GM18499 (cell line): ENCODE measurements at regions not wholly inside any gene's neighbourhood (a gene's known extent, or its start where the extent isn't known, plus 50 kb on each side); places are given as distances from the start of the nearest gene placed in this dataset.

Source experiments
- ATAC-seq: cut with Tn5 transposase; IDR thresholded peaks from one replicate; pipeline ENCODE4 v1.9.1; 2021; ENCODE audit warnings: moderate number of reproducible peaks; ENCODE audit not compliant: insufficient read depth, unreplicated experiment

GRCh38 chr9:113695901-113696300 is 180.2 kb upstream of the ZNF618 start:
- ATAC-seq = no peak

DNA sequence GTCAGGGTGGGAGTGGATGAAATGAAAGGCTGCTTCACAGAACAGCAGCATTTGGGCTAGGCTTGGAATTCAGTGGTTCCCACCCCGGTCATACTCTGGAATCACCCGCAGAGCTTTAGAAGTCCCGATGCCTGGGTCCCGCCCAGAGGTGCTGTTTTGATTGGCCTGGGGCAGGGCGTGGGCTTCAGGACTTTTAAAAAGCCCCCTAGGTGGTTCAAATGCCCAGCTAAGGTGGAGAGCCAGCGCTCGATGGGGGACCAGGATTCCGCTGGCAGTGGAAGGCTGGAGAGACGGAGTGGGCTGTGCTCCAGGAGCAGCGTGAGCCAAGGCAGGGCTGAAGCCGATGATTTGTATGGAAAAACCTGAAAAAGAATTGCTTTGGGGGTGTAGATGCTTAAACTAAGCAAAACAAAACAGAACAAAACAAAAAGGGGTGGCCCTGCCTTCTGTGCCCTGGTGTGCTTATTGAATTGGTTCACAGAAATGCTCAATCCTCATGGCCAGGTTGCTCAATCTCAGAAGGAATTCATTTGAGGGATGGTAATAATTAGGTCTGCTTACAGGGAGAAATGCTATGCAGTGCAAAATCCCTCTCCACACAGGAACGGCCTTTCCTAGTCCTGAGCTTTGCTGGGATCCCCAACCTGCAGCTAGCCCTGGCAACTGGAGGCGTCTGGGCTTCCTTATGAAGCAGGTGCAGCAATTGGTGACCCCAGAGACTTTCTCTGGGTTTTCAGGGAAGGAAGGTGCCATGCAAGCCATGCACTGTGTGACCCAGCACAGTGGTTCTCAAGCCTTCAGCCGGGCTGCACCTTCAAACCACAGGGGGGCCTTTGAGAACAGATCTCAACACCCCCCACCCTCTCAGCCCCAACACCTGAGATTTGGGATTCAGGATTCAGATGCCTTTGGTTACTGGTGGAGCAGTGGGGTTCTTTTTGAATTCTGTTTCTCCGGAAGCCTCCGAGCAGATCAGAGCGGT is 174.0 kb upstream of the ZNF618 start:
- no peak for ATAC-seq

DNA sequence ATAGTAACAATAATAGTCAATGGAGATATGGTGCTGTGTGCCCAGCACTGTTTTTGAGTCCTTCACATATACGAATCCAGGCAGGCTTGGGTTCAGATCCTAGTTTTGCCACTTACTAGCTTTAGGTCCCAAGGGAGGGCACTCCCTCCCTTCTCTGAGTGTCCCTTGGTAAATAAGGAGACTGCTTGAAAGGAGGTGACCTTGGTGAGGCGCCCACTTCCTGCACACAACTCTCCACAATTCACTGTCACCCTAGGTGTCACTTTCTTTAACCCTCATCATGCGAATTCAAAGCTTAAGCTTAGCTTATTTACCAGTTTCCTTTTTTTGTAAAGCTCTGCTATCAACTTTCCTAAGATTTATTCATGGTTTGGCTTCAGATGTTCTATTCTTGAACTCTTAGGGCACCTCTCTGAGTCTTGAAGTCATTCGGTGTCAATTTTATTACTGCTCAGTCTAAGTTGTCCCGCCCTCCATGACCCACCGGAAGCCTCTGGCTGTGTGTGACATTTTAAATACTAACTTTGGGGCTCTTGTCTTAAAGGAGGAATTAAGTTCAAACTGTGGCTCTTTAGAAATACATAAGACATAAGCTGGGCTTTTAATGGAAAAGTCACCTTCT is 170.7 kb upstream of the ZNF618 start:
- ATAC-seq = no peak

DNA sequence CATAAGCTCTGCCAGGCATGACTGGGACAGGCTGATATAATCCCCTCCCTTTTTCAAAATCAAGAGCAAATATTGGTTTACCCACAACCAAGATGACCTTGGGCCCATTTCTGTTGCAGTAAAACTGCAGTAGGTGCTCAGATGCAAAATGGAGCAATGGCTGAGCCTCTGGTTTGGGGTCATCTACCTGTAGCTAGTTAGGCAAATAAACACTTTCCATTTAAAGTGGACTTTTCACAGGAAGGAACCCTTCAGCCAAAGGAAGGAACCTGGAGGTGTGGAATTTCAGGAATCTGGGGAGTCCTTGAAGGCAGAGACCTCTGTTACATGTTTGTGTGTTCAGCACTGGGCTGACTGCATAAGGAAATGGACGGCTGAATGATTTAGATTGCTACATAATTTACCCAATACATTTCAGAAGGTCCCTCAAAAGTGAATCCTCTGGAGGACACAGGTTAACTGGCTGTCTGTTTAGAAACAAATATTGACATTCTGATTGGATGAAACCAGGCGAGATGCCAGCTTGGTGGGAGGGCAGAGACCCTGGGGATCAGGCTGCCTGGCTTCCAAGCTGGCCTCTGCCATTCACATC is 170.1 kb upstream of the ZNF618 start:
- ATAC-seq = no peak

GRCh38 chr9:113707953-113708695 is 168.0 kb upstream of the ZNF618 start:
- no peak for ATAC-seq

DNA sequence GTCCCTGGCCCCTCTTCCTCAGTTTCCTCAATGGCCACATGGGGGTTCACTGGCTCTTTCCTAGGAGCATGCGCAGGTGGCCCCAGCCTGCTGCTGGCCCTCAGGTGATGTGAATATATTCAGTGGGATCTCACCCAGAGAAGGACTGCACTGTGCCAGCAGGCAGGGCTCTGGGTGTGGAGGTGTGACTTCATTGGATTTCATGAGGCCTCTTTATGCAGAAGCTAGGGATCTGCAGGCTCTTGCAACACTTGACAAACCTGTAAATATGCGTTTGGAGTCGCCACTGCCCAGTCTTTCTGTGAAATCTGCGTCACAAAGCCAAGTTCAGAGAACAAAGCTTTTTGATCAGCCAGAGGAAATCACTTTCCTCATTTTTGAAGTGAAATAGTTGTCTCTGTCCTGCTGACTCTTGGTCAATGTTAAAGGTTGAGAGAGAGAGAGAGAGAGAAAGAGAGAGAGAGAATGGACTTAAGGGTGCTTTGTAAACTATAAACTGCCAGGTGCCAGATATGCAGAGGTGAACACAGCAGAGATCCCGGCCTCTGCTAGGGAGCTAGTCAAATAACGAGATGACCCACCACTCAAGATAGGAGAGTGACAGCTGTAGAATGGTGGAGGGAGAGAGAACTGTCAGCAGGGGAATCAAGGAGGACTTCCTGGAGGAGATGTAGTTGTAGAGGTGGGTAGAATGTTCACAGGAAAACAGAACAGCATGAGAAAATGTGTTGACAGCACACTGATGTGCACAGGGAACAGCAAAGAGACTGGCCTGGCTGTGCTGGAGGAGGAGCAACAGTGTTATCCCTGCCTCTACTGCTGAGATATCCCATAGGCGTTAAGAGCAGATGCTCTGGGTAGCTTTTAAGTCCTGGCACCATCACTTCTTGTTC is 167.0 kb upstream of the ZNF618 start:
- ATAC-seq = no peak

- no peak for ATAC-seq
Measured at GRCh38 chr9:113709721-113710120, 166.4 kb upstream of the ZNF618 start.

DNA sequence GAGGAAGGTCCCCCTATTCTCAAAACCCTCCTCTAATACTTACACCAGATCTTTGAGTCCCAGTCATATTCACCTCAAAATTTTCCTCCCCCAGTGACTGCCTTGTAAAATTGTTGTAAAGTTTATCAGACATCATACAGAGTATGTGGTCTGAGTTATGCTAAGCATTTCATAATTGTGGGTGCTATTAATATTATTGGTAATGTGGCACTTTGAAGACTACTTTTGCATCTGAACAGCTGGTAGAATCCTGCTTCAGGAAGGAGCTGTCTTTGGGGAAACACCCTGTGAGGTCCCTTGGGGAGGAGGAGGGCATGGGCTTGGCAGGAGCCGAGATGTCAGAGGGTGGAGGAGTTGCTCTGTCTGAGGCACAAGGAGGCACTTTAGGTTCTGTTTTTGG is 164.9 kb upstream of the ZNF618 start:
- ATAC-seq = no peak

DNA sequence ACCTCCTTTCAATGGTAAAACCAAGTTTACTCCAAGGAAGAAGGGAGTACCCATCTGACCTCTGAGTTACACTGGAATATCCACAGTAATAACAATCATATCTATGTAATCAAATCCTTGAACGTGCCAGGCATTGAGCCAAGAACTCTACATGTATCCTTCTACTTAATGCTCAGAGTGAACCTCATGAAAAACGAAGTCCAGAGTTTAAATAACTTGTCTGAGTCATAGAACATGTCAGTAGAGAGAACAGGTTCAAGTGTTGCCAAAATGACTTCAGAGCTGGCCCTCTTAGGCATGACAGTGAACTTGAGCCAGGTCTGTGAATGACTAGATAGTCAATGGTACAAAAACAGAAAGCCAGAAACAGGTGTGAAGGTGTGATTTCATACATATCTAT is 164.1 kb upstream of the ZNF618 start:
- no peak for ATAC-seq

GRCh38 chr9:113715086-113715485 is 161.0 kb upstream of the ZNF618 start:
- ATAC-seq = no peak

DNA sequence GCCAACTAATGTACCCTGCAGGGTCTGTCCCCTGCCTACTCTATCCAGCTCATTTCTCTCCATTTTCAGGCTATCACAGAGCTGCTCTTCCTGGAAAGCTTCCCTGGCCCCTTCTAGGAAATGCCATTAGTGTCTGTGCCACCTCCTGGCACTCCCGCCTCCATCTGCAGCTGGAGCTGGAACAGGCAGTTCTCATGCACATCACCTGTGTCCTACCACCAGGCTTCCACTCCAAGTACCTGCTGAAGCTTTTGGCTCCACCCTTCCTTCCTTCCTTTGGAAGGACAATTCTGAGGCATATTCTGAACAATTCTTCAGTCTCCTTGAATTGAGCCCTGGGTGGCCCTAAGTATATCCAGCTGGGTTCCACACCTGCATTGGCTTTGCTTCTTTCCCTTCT is 156.2 kb upstream of the ZNF618 start:
- no peak for ATAC-seq

DNA sequence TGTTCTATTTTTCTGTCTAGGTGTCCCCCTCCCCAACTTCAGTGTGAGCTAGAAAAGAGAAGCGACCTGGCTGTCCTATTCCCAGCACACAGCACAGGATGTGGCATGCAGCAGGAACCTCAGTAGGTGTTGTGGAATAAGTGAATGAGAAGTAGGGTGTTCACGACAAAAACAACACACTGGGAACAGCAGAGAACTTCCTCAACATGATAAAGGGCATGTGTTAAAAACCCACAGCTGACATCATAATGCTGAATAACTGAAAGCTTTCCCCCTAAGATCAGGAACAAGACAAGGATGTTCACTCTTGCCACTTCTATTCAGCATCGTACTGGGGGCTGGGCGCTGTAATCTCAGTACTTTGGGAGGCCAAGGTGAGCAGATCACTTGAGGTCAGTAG is 155.6 kb upstream of the ZNF618 start:
- ATAC-seq = no peak

- ATAC-seq = no peak
Measured at GRCh38 chr9:113721856-113722255, 154.3 kb upstream of the ZNF618 start.

DNA sequence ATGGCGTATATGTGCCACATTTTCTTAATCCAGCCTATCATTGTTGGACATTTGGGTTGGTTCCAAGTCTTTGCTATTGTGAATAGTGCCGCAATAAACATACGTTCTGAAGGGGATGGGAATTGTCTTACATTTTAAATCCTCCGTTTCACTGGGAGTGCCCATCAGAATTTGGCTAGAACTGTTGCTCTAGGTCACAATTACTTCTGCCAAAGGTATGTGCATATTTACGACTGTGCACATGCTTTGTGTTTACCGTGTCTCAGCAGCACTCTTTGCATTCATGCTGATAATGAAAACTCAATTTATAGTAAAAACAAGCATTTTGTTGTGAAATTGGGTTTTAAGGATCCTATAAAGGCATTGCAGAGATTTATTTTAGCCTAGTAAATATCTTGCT is 151.9 kb upstream of the ZNF618 start:
- no peak for ATAC-seq

GRCh38 chr9:113728989-113729388 is 147.1 kb upstream of the ZNF618 start:
- ATAC-seq = no peak

DNA sequence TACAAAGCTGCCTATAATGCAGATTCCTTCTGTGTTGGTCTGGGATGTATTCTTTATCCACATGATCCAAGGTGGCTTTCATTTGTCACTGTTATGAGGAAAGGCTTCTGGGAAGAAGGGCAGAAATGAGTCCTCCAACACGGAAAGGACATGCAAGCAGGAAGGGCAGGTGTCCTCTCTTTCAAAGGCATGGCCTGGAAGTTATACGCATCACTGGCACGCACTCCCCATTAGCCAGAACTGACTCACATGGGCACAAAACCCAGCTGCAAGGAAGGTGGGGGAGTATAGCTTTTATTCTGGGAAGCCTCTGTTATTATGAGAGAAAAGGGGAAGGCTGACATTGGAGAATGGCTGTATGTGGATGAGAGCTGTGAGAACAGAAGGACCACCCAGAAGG is 141.3 kb upstream of the ZNF618 start:
- no peak for ATAC-seq

DNA sequence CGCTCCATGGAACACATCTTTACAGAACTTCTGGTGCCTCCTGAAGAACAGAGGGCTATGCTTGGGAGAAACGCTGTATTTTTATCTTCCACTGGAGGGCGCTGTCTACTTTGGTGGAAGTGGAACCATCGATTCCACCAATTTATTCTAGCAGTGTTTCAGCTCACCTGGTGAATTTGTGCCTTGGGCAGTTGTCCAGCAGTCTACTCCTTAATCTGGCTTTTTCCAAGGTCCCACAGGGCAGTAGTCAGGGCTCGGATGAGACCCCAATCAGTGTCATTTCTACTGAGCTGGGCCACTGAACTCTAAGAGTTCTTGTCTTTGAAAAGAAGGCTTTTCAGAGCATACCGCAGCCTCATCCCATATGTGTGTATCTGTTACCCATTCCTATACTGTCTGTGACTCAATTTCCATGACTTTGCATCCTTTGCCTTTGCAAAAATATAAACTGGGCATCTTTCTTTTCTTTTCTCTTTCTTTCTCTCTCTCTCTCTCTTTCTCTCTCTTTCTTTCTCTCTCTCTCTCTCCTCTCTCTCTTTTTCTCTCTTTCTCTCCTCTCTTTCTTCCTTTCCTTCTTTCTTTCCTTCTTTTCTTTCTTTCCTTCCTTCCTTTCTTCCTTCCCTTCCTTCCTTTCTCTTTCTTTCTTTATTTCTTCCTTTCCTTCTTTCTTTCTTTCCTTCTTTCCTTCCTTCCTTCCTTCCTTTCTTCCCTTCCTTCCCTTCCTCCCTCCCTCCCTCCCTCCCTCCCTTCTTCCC is 138.4 kb upstream of the ZNF618 start:
- no peak for ATAC-seq

GRCh38 chr9:113738496-113738892 is 137.6 kb upstream of the ZNF618 start:
- no peak for ATAC-seq
